ENCODE measurements at regions not wholly inside any gene's neighbourhood (a gene's known extent, or its start where the extent isn't known, plus 50 kb on each side); places are given as distances from the start of the nearest gene placed in this dataset.

DNA sequence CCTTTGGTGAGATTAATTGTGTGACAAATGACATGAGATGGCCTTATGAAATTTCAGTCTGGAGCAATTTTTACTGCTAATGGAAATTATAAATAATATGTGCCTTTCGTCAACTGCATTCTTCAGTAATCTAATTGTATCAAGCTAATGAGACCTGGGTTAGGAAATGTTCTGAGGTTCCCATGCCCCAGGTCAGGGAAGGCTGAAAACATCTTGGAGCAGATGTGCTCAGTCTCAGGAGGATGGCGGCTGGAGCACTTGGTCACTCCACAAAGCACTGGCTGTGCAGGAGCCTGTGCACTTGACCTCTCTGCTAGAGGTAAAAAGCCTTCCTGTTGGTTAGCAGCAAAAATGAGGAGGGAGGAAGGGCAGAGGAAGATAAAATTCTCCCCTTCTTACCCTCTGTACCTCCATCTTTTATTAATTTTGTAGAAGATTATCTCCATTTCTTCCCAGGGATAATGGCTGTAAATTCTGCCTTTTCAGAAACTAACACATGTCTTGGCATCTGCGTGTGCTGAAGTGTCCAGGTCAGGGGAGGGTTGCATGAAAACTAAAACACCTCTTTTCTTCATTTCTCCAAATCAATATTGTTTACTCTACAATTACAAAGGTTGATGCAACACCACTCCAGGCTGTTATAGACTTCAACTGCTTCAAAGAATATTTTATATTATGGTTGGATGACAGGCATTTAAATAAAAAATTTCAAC, 1606.4 kb upstream of the ACVR2A start:
- no peak for DNase-seq
- H3K4me3 ChIP-seq (ENCODE audit: low read depth, low read length): no peak overlapping the region
- no peak overlapping the region for H3K27ac ChIP-seq
- no peaks in the 10 kb centered on the region for H3K27me3 ChIP-seq (ENCODE audit: insufficient read depth, low read depth, severe bottlenecking)
- H3K9me3 ChIP-seq (ENCODE audit: severe bottlenecking): no peaks in the 10 kb centered on the region
- no peaks in the 10 kb centered on the region for H3K36me3 ChIP-seq
- TF ChIP-seq, protein P1, sequence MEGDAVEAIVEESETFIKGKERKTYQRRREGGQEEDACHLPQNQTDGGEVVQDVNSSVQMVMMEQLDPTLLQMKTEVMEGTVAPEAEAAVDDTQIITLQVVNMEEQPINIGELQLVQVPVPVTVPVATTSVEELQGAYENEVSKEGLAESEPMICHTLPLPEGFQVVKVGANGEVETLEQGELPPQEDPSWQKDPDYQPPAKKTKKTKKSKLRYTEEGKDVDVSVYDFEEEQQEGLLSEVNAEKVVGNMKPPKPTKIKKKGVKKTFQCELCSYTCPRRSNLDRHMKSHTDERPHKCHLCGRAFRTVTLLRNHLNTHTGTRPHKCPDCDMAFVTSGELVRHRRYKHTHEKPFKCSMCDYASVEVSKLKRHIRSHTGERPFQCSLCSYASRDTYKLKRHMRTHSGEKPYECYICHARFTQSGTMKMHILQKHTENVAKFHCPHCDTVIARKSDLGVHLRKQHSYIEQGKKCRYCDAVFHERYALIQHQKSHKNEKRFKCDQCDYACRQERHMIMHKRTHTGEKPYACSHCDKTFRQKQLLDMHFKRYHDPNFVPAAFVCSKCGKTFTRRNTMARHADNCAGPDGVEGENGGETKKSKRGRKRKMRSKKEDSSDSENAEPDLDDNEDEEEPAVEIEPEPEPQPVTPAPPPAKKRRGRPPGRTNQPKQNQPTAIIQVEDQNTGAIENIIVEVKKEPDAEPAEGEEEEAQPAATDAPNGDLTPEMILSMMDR (IDR thresholded peaks at IDR 0.05; ENCODE audit: low read depth, low read length): no peak

GRCh38 chr2:146235158-146235557, 1609.7 kb upstream of the ACVR2A start:
- Histone ChIP-seq H3K9me3 (ENCODE audit: severe bottlenecking) (no peaks in the 10 kb centered on the region), H3K36me3 (no peaks in the 10 kb centered on the region), H3K27me3 (ENCODE audit: insufficient read depth, low read depth, severe bottlenecking) (no peaks in the 10 kb centered on the region), H3K27ac (no peak overlapping the region), H3K4me3 (ENCODE audit: low read depth, low read length) (no peak overlapping the region)
- TF ChIP-seq, protein P1 (IDR thresholded peaks at IDR 0.05; ENCODE audit: low read depth, low read length): no peak
- DNase-seq: no peak

DNA sequence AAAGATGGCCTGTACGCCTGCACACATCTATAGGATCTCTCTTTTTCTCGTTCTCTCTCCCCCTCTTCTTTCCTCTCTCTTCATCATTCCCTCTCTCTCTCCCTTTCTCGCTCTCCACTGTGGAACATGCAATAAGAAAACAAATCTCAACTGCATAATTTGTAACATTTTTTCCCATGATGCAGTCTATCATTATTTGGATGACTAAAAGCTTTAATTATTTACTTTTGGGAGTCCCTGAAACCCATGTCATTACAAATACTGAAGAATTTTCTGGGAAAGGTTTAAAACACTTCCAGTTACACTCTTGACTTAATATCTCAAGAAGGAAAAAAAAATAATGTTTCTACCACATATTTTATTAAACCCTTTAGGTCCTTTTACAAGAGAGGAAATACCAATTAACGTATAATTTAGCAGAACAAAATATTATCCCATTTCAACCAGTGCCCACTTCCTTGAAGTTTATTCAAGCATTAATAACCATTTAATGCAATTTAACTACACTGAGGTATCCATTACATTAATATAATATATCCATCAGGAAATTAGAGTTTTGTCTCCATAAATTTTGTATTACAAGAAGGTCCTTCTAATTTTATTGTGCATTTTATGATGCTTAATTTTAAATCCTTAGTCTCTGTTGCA, 1615.2 kb upstream of the ACVR2A start:
- TF ChIP-seq, protein P1 (IDR thresholded peaks at IDR 0.05; ENCODE audit: low read depth, low read length): no peak
- H3K9me3 ChIP-seq (ENCODE audit: severe bottlenecking): no peaks in the 10 kb centered on the region
- no peaks in the 10 kb centered on the region for H3K27me3 ChIP-seq (ENCODE audit: insufficient read depth, low read depth, severe bottlenecking)
- no peak overlapping the region for H3K27ac ChIP-seq
- no peak overlapping the region for H3K4me3 ChIP-seq (ENCODE audit: low read depth, low read length)
- no peaks in the 10 kb centered on the region for H3K36me3 ChIP-seq
- no peak for DNase-seq

GRCh38 chr2:146228466-146229058, 1616.3 kb upstream of the ACVR2A start:
- no peak overlapping the region for H3K4me3 ChIP-seq (ENCODE audit: low read depth, low read length)
- TF ChIP-seq, protein P1 (IDR thresholded peaks at IDR 0.05; ENCODE audit: low read depth, low read length): no peak

GRCh38 chr2:146228020-146228393, 1616.8 kb upstream of the ACVR2A start:
- H3K9me3 ChIP-seq (ENCODE audit: severe bottlenecking): no peaks in the 10 kb centered on the region
- no peak for DNase-seq
- TF ChIP-seq, protein P1 (IDR thresholded peaks at IDR 0.05; ENCODE audit: low read depth, low read length): no peak
- H3K36me3 ChIP-seq: no peaks in the 10 kb centered on the region
- no peak overlapping the region for H3K4me3 ChIP-seq (ENCODE audit: low read depth, low read length)
- no peak overlapping the region for H3K27ac ChIP-seq
- no peaks in the 10 kb centered on the region for H3K27me3 ChIP-seq (ENCODE audit: insufficient read depth, low read depth, severe bottlenecking)

More at GRCh38 chr2:146228466-146229058, 1616.3 kb upstream of the ACVR2A start:
- no peak for DNase-seq
- H3K36me3 ChIP-seq: no peaks in the 10 kb centered on the region
- no peaks in the 10 kb centered on the region for H3K27me3 ChIP-seq (ENCODE audit: insufficient read depth, low read depth, severe bottlenecking)
- no peak overlapping the region for H3K27ac ChIP-seq
- no peaks in the 10 kb centered on the region for H3K9me3 ChIP-seq (ENCODE audit: severe bottlenecking)

Measured in WERI-Rb-1 (cell line).